ENCODE measurements at regions not wholly inside any gene's neighbourhood (a gene's known extent, or its start where the extent isn't known, plus 50 kb on each side); places are given as distances from the start of the nearest gene placed in this dataset.

DNA sequence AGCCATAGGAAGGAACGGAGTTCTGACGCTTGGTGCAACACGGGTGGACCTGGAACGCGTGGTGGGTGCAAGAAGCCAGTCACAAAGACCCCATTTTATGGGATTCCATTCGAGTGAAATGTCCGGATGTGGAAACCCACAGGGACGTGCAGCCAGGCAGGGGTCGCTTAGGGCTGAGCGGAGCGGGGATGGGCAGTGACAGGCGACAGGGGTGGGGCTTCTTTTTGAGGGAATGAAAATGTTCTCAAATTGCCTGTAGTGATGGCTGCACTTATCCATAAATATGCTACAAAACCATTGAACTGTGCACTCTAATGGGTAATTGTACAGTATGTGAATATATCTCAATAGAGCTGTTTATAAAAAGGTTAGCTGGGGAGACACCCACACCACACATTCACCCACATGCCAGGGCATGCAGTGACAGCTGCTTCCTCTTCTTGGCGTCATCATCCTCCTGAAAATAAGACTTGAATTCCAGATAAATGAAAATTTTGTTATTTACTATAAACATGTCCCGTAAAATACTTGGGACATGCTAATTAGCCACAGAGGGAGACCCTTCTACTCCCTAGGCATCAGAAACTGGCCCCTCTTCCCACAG, 71.3 kb upstream of the OLFM1 start:
- TF ChIP-seq, protein P1, sequence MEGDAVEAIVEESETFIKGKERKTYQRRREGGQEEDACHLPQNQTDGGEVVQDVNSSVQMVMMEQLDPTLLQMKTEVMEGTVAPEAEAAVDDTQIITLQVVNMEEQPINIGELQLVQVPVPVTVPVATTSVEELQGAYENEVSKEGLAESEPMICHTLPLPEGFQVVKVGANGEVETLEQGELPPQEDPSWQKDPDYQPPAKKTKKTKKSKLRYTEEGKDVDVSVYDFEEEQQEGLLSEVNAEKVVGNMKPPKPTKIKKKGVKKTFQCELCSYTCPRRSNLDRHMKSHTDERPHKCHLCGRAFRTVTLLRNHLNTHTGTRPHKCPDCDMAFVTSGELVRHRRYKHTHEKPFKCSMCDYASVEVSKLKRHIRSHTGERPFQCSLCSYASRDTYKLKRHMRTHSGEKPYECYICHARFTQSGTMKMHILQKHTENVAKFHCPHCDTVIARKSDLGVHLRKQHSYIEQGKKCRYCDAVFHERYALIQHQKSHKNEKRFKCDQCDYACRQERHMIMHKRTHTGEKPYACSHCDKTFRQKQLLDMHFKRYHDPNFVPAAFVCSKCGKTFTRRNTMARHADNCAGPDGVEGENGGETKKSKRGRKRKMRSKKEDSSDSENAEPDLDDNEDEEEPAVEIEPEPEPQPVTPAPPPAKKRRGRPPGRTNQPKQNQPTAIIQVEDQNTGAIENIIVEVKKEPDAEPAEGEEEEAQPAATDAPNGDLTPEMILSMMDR (IDR thresholded peaks at IDR 0.05), result no peak
- peaks cover 16% of the 10 kb centered on the region for H3K27me3 Mint-ChIP-seq (ENCODE audit: unreplicated experiment)
- no peaks in the 10 kb centered on the region for H3K36me3 Mint-ChIP-seq (ENCODE audit: unreplicated experiment)
- no peak overlapping the region for H3K27ac Mint-ChIP-seq (ENCODE audit: unreplicated experiment)
- H3K4me3 Mint-ChIP-seq (ENCODE audit: unreplicated experiment), result no peak overlapping the region
- no peaks in the 10 kb centered on the region for H3K9me3 Mint-ChIP-seq (ENCODE audit: unreplicated experiment)
- H3K4me1 Mint-ChIP-seq (ENCODE audit: unreplicated experiment), result no peaks in the 10 kb centered on the region
- no peak for DNase-seq (ENCODE audit: extremely low spot score, unreplicated experiment)

DNA sequence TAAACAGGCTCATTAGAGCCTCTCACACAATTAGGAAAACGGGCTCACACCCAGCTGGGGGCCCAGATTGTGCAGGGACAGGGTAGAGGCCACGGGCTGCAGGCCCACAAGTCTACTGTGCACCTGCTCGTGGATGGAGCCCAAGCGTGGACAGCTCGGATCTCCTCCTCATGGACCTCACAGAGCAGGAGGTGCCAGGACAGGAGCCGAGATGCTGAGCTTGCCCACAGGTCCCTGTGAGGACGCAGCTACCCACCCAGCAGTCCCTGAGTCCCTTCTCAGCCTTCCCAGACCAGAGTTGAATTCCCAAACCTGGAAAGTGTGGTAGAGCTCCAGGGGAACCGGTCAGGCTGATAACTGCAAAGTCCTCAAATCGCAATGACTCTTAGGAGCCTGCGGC, 70.6 kb upstream of the OLFM1 start:
- H3K9me3 Mint-ChIP-seq (ENCODE audit: unreplicated experiment), result no peaks in the 10 kb centered on the region
- no peaks in the 10 kb centered on the region for H3K36me3 Mint-ChIP-seq (ENCODE audit: unreplicated experiment)
- DNase-seq (ENCODE audit: extremely low spot score, unreplicated experiment), result no peak
- no peak overlapping the region for H3K4me3 Mint-ChIP-seq (ENCODE audit: unreplicated experiment)
- H3K27ac Mint-ChIP-seq (ENCODE audit: unreplicated experiment), result no peak overlapping the region
- peaks cover 16% of the 10 kb centered on the region for H3K27me3 Mint-ChIP-seq (ENCODE audit: unreplicated experiment)
- no peaks in the 10 kb centered on the region for H3K4me1 Mint-ChIP-seq (ENCODE audit: unreplicated experiment)
- TF ChIP-seq, protein P1 (IDR thresholded peaks at IDR 0.05), result no peak

DNA sequence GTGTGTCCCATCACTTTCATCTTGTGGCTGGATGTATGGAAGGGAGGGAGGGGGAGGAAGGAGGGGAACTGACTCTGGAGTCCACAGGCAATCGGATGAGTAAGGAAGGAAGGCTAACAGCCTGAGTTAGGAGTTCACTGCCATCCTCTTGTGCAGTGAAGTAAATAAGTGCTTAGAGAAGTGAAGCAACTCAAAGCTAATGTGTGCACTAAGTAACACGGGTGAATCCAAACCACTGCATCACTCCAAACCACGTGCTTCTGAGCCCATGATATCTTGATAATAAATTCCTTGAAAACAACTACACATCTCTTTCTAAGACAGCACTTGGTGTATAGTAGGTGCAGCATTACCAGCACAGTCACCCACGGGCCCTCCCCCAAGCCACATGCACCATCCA, 69.6 kb upstream of the OLFM1 start:
- no peak overlapping the region for H3K4me3 Mint-ChIP-seq (ENCODE audit: unreplicated experiment)
- TF ChIP-seq, protein P1 (IDR thresholded peaks at IDR 0.05), result no peak
- H3K27me3 Mint-ChIP-seq (ENCODE audit: unreplicated experiment), result peaks cover 16% of the 10 kb centered on the region

DNA sequence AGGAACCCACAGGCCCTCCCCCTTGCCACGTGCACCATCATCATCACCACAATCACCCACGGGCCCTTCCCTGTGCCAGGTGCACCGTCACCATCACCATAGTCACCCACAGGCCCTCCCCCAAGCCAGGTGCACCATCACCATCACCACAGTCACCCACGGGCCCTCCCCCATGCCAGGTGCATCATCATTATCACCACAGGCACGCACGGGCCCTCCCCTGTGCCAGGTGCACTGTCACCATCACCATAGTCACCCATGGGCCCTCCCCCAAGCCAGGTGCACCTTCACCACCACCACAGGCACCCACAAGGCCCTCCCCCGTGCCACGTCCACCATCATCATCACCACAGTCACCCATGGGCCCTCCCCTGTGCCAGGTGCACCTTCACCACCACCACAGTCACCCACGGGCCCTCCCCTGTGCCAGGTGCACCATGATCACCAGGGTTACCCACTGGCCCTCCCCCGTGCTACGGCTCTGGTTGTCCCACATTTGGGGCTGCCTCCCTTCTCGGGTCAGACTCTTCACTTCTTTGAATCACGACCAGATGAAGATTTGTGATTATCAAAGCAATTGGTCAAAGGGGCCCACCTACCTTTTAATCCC, 69.1 kb upstream of the OLFM1 start:
- no peaks in the 10 kb centered on the region for H3K36me3 Mint-ChIP-seq (ENCODE audit: unreplicated experiment)

More for the DNA sequence above, 69.6 kb upstream of the OLFM1 start:
- DNase-seq (ENCODE audit: extremely low spot score, unreplicated experiment), result no peak
- H3K4me1 Mint-ChIP-seq (ENCODE audit: unreplicated experiment), result peaks cover 1% of the 10 kb centered on the region
- no peaks in the 10 kb centered on the region for H3K9me3 Mint-ChIP-seq (ENCODE audit: unreplicated experiment)
- H3K27ac Mint-ChIP-seq (ENCODE audit: unreplicated experiment), result no peak overlapping the region
- no peaks in the 10 kb centered on the region for H3K36me3 Mint-ChIP-seq (ENCODE audit: unreplicated experiment)

DNA sequence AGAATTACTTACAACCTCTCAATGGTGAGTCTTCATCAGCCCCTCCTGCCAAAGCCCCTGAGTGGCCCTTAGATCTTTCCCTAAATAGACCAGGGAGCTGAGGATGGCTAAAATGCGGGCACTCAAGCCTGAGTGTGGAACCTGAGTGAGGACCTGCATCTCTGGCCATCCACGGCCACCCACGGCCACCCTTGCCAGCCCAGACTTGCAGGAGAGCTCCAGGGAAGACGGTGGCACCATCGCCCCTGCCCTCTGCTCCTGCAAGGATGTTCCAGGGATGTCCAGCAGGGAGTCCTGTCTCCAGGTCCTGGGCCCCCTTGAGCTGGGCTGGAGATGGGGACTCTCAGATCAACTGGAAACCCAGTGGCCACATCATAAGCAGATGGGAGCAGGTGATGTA, 68.2 kb upstream of the OLFM1 start:
- peaks cover 17% of the 10 kb centered on the region for H3K27me3 Mint-ChIP-seq (ENCODE audit: unreplicated experiment)
- no peak overlapping the region for H3K4me3 Mint-ChIP-seq (ENCODE audit: unreplicated experiment)
- H3K4me1 Mint-ChIP-seq (ENCODE audit: unreplicated experiment), result peaks cover 8% of the 10 kb centered on the region
- H3K27ac Mint-ChIP-seq (ENCODE audit: unreplicated experiment), result no peak overlapping the region
- TF ChIP-seq, protein P1 (IDR thresholded peaks at IDR 0.05), result no peak
- no peaks in the 10 kb centered on the region for H3K9me3 Mint-ChIP-seq (ENCODE audit: unreplicated experiment)
- no peak for DNase-seq (ENCODE audit: extremely low spot score, unreplicated experiment)
- H3K36me3 Mint-ChIP-seq (ENCODE audit: unreplicated experiment), result no peaks in the 10 kb centered on the region

More for the DNA sequence above, 69.1 kb upstream of the OLFM1 start:
- H3K4me1 Mint-ChIP-seq (ENCODE audit: unreplicated experiment), result peaks cover 6% of the 10 kb centered on the region
- TF ChIP-seq, protein P1 (IDR thresholded peaks at IDR 0.05), result no peak
- DNase-seq (ENCODE audit: extremely low spot score, unreplicated experiment), result no peak
- H3K4me3 Mint-ChIP-seq (ENCODE audit: unreplicated experiment), result no peak overlapping the region
- H3K27ac Mint-ChIP-seq (ENCODE audit: unreplicated experiment), result no peak overlapping the region
- H3K27me3 Mint-ChIP-seq (ENCODE audit: unreplicated experiment), result peaks cover 18% of the 10 kb centered on the region
- no peaks in the 10 kb centered on the region for H3K9me3 Mint-ChIP-seq (ENCODE audit: unreplicated experiment)
